ENCODE measurements at regions not wholly inside any gene's neighbourhood (a gene's known extent, or its start where the extent isn't known, plus 50 kb on each side); places are given as distances from the start of the nearest gene placed in this dataset.

GRCh38 chr3:78079514-78079913 lies 1039.6 kb downstream of the ROBO2 start:
- no peaks in the 10 kb centered on the region for H3K9me3 ChIP-seq
- no peaks in the 10 kb centered on the region for H3K27me3 ChIP-seq
- no peak for DNase-seq
- intact Hi-C loops (cut with DNase I): no loop called here
- FAIRE-seq: no peak
- H3K36me3 ChIP-seq: no peaks in the 10 kb centered on the region
- no peak overlapping the region for H3K27ac ChIP-seq
- no peak overlapping the region for H3K4me3 ChIP-seq
- H3K4me1 ChIP-seq: no peaks in the 10 kb centered on the region
- ATAC-seq: no peak
- no peak for TF ChIP-seq CTCF (IDR thresholded peaks at IDR 0.05)

DNA sequence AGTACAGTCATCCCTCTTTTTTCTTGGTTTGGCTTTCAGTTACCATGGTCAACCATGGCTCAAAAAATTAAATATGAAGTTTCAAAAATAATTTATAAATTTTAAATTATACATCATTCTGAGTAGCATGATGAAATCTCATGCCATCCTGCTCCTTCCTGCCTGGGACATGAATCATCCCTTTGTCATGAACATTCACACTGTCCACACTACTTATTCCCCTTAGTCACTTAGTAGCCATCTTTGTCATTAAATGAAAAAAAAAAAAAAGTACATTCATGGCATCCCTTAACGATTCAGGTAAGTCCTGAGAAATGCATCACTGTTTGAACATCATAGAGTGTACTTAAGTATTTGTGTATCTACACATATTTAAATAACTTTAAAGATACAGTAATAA lies 1046.3 kb downstream of the ROBO2 start:
- no peak for TF ChIP-seq CTCF (IDR thresholded peaks at IDR 0.05)
- no peak overlapping the region for H3K4me3 ChIP-seq
- ATAC-seq (no peak), DNase-seq (no peak), FAIRE-seq (no peak)
- no peak overlapping the region for H3K27ac ChIP-seq
- intact Hi-C loops (cut with DNase I): no loop called here
- H3K4me1 ChIP-seq: no peaks in the 10 kb centered on the region
- no peaks in the 10 kb centered on the region for H3K36me3 ChIP-seq
- no peaks in the 10 kb centered on the region for H3K9me3 ChIP-seq
- 66 to 86% methylated on average over 1 of the region's 1 CpG for WGBS, 2 donors
- H3K27me3 ChIP-seq: no peaks in the 10 kb centered on the region

DNA sequence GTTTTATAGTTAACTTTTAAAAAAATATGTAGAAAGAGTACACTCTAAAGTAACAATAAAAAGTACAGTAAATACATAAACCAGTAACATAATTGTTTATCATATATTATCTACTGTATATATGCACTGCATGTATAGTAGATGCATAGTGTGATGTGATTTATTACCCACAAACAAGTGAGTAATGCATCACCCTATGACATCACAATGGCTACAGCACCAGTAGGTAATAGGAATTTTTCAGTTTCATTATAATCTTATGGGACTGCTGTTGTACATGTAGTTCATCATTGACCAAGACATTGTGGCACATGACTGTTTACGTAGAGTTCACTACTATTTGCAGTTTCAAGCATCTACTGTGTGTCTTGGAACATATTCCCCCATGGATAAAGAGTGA lies 1047.2 kb downstream of the ROBO2 start:
- Histone ChIP-seq H3K27me3 (no peaks in the 10 kb centered on the region), H3K36me3 (no peaks in the 10 kb centered on the region), H3K27ac (no peak overlapping the region), H3K4me3 (no peak overlapping the region), H3K9me3 (no peaks in the 10 kb centered on the region), H3K4me1 (no peaks in the 10 kb centered on the region)
- whole genome bisulfite sequencing, 2 donors: 58 to 71% methylated on average over 1 of the region's 1 CpG
- intact Hi-C loops (cut with DNase I): no loop called here
- TF ChIP-seq CTCF (IDR thresholded peaks at IDR 0.05): no peak
- no peak for FAIRE-seq
- no peak for DNase-seq
- ATAC-seq: no peak

DNA sequence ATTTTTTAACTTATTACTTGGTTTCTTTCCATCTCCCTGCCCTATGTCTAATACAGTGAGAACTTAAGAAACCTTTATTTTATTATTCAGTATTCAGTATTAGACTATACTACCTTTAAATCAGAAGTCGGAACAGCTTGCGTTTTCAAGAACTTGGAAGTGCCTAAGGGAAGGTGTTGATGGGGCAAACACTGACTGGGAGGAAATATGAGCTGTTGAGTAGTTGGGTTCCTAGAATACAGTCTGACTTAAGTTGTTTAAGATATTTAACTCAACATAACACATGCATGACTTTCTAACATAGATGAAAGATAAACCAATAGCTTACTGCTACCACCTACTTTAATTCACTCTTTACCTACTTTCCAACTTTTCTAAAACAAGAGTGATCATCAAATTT lies 1048.1 kb downstream of the ROBO2 start:
- ATAC-seq (no peak), FAIRE-seq (no peak), DNase-seq (no peak)
- no peak overlapping the region for H3K27ac ChIP-seq
- no peak for TF ChIP-seq CTCF (IDR thresholded peaks at IDR 0.05)
- intact Hi-C loops (cut with DNase I): no loop called here
- no peaks in the 10 kb centered on the region for H3K9me3 ChIP-seq
- 74 to 82% methylated on average over 2 of the region's 2 CpGs for WGBS, 2 donors
- no peaks in the 10 kb centered on the region for H3K36me3 ChIP-seq
- no peak overlapping the region for H3K4me3 ChIP-seq
- no peaks in the 10 kb centered on the region for H3K27me3 ChIP-seq
- no peaks in the 10 kb centered on the region for H3K4me1 ChIP-seq

DNA sequence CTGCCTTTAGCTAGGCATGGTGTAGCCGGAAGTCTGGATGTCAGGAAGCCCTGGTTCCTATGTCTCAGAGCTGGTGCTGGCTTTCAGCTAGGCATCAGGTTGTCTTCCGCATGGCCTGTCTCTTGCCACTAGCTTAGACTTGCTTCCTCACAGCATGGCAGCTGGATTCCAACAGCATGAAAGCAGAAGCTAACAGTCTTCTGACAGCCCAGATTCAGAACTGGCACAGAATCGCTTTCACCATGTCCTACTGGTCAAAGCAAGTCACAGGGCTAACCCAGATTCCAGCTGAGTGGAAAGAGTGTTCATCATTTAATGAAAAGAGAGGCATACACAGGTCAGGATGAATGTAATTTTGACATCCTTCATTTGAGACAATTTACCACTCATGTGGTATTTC lies 1050.5 kb downstream of the ROBO2 start:
- FAIRE-seq (no peak), ATAC-seq (no peak), DNase-seq (no peak)
- H3K27ac ChIP-seq: no peak overlapping the region
- H3K4me1 ChIP-seq: no peaks in the 10 kb centered on the region
- 68 to 82% methylated on average over 3 of the region's 3 CpGs for WGBS, 2 donors
- H3K9me3 ChIP-seq: no peaks in the 10 kb centered on the region
- no peak for TF ChIP-seq CTCF (IDR thresholded peaks at IDR 0.05)
- no peaks in the 10 kb centered on the region for H3K27me3 ChIP-seq
- no peaks in the 10 kb centered on the region for H3K36me3 ChIP-seq
- intact Hi-C loops (cut with DNase I): no loop called here
- no peak overlapping the region for H3K4me3 ChIP-seq

All from pancreas (tissue), 10 donors.